Fibroblast of lung (primary cell): ENCODE measurements at regions not wholly inside any gene's neighbourhood (a gene's known extent, or its start where the extent isn't known, plus 50 kb on each side); places are given as distances from the start of the nearest gene placed in this dataset.

Experiments
- DNase-seq, 2 donors: peaks; one replicate each; pipeline versions ENCODE4 v3.0.0 to v3.0.0-alpha.2; 2010; ENCODE audit warnings: low read depth in 2 of 2
- H2AFZ ChIP-seq: 2 replicates; pipeline ENCODE4 v1.5.1; 2012; ENCODE audit warnings: low read length, control low read depth, inconsistent platforms
- H3K27ac ChIP-seq: 2 replicates; pipeline ENCODE4 v1.5.1; 2011; ENCODE audit warnings: low read length, control low read depth; ENCODE audit not compliant: insufficient read depth
- H3K27me3 ChIP-seq: 2 replicates; pipeline ENCODE4 v1.5.1; 2011; ENCODE audit warnings: mild to moderate bottlenecking, low read length; ENCODE audit not compliant: control insufficient read depth, insufficient read depth
- H3K36me3 ChIP-seq: 2 replicates; pipeline ENCODE4 v1.5.1; 2011; ENCODE audit warnings: low read length; ENCODE audit not compliant: control insufficient read depth, insufficient read depth
- H3K4me1 ChIP-seq: 2 replicates; pipeline ENCODE4 v1.5.1; 2011; ENCODE audit warnings: low read length; ENCODE audit not compliant: control insufficient read depth, insufficient read depth; ENCODE audit errors: extremely low read depth
- H3K4me2 ChIP-seq: 2 replicates; pipeline ENCODE4 v1.5.1; 2011; ENCODE audit warnings: low read length, control low read depth; ENCODE audit not compliant: insufficient read depth; ENCODE audit errors: extremely low read depth
- H3K4me3 ChIP-seq, 4 experiments: fragments of 200-600 bp in 1 of 4; sonication (generic) in 1 of 4; replicated peaks in 1 of 4; 2 replicates each; pipeline ENCODE4 v1.5.1; 2011 to 2016; ENCODE audit warnings: low read length in 4 of 4, low read depth in 3 of 4, mild to moderate bottlenecking in 3 of 4, control low read depth in 2 of 4, inconsistent platforms in 1 of 4, mixed read lengths in 1 of 4; ENCODE audit not compliant: insufficient read depth in 1 of 4; ENCODE audit errors: control extremely low read depth in 1 of 4
- H3K79me2 ChIP-seq: 2 replicates; pipeline ENCODE4 v1.5.1; 2012; ENCODE audit warnings: mild to moderate bottlenecking, low read length, inconsistent platforms; ENCODE audit not compliant: control insufficient read depth, insufficient read depth
- H3K9ac ChIP-seq: 2 replicates; pipeline ENCODE4 v1.5.1; 2011; ENCODE audit warnings: mild to moderate bottlenecking, low read length, control low read depth; ENCODE audit not compliant: insufficient read depth
- H3K9me3 ChIP-seq: 2 replicates; pipeline ENCODE4 v1.5.1; 2012; ENCODE audit warnings: low read depth, low read length; ENCODE audit not compliant: control insufficient read depth, insufficient read depth
- H4K20me1 ChIP-seq: 2 replicates; pipeline ENCODE4 v1.5.1; 2011; ENCODE audit warnings: low read length; ENCODE audit not compliant: control insufficient read depth, insufficient read depth; ENCODE audit errors: extremely low read depth
- CTCF ChIP-seq, 2 donors: IDR thresholded peaks in 1 of 2; conservative IDR thresholded peaks in 1 of 2; 1 replicate in 1 of 2; 2 replicates in 1 of 2; pipeline ENCODE4 v1.5.1; 2011 to 2012; ENCODE audit warnings: low read length in 2 of 2, control low read depth in 1 of 2, inconsistent platforms in 1 of 2, low read depth in 1 of 2, mild to moderate bottlenecking in 1 of 2
- EZH2 ChIP-seq: IDR thresholded peaks from 2 replicates; pipeline ENCODE4 v1.5.1; 2012; ENCODE audit warnings: low read length, control low read depth, mild to moderate bottlenecking; ENCODE audit errors: missing control alignments

GRCh38 chr2:37570773-37571586 lies 100.5 kb downstream of the CDC42EP3 start:
- Histone ChIP-seq H3K4me3 (no peak overlapping the region), H3K9me3 (no peaks in the 10 kb centered on the region), H3K27ac (peak overlapping the region; percentile 76), H3K9ac (no peak overlapping the region), H3K79me2 (no peaks in the 10 kb centered on the region), H4K20me1 (no peaks in the 10 kb centered on the region), H3K4me1 (peaks cover 35% of the 10 kb centered on the region), H3K27me3 (no peaks in the 10 kb centered on the region), H3K4me2 (peak overlapping the region; percentile 74), H3K36me3 (no peaks in the 10 kb centered on the region), H2AFZ (no peak overlapping the region)
- TF ChIP-seq EZH2 (no peak), CTCF (conservative IDR thresholded peaks at IDR 0.05 in 1 of 2, IDR thresholded peaks at IDR 0.05 in 1 of 2; ENCODE audit: low read depth in 1 of 2, low read length in 2 of 2) (no peak)
- DNase-seq, result peak; percentile 79 to 95

GRCh38 chr2:37571587-37572136 lies 99.8 kb downstream of the CDC42EP3 start:
- Histone ChIP-seq H3K79me2 (no peaks in the 10 kb centered on the region), H2AFZ (no peak overlapping the region), H3K27ac (peak overlapping the region; percentile 76), H3K4me1 (peaks cover 31% of the 10 kb centered on the region), H3K27me3 (no peaks in the 10 kb centered on the region), H3K9ac (no peak overlapping the region), H3K4me3 (no peak overlapping the region), H3K9me3 (no peaks in the 10 kb centered on the region), H4K20me1 (no peaks in the 10 kb centered on the region), H3K36me3 (no peaks in the 10 kb centered on the region), H3K4me2 (peak overlapping the region; percentile 74)
- DNase-seq, result no peak
- TF ChIP-seq CTCF (conservative IDR thresholded peaks at IDR 0.05 in 1 of 2, IDR thresholded peaks at IDR 0.05 in 1 of 2; ENCODE audit: low read depth in 1 of 2, low read length in 2 of 2) (no peak), EZH2 (no peak)

- no peaks in the 10 kb centered on the region for H3K36me3 ChIP-seq
- H3K4me1 ChIP-seq, result peaks cover 30% of the 10 kb centered on the region
- peak overlapping the region; percentile 30 for H3K4me2 ChIP-seq
- no peaks in the 10 kb centered on the region for H3K9me3 ChIP-seq
- H3K79me2 ChIP-seq, result no peaks in the 10 kb centered on the region
- H4K20me1 ChIP-seq, result no peaks in the 10 kb centered on the region
- H3K27ac ChIP-seq, result no peak overlapping the region
- TF ChIP-seq CTCF (conservative IDR thresholded peaks at IDR 0.05 in 1 of 2, IDR thresholded peaks at IDR 0.05 in 1 of 2; ENCODE audit: low read depth in 1 of 2, low read length in 2 of 2) (no peak), EZH2 (no peak)
- no peak overlapping the region for H3K4me3 ChIP-seq
- H2AFZ ChIP-seq, result no peak overlapping the region
- no peaks in the 10 kb centered on the region for H3K27me3 ChIP-seq
- peak; percentile 68 to 70 for DNase-seq
- no peak overlapping the region for H3K9ac ChIP-seq
Measured at GRCh38 chr2:37573451-37574388, 97.7 kb downstream of the CDC42EP3 start.
